ENCODE measurements at regions not wholly inside any gene's neighbourhood (a gene's known extent, or its start where the extent isn't known, plus 50 kb on each side); places are given as distances from the start of the nearest gene placed in this dataset.

GRCh38 chr11:70834984-70835560, 417.3 kb downstream of the SHANK2 start:
- POLR2A ChIA-PET: no interaction called here
- H3K27ac Mint-ChIP-seq: no peak overlapping the region

GRCh38 chr11:70836071-70836470, 416.3 kb downstream of the SHANK2 start:
- H3K4me1 Mint-ChIP-seq: no peaks in the 10 kb centered on the region
- TF ChIP-seq CTCF (IDR thresholded peaks at IDR 0.05): no peak
- no peaks in the 10 kb centered on the region for H3K27me3 Mint-ChIP-seq
- ATAC-seq (ENCODE audit: low read depth): no peak
- no peak overlapping the region for H3K27ac Mint-ChIP-seq
- H3K9me3 Mint-ChIP-seq: peaks cover 4% of the 10 kb centered on the region
- intact Hi-C loops (cut with micrococcal nuclease): no loop called here
- no peak overlapping the region for H3K4me3 Mint-ChIP-seq
- ChIA-PET POLR2A (no interaction called here), CTCF (no interaction called here)
- DNase-seq: no peak
- H3K36me3 Mint-ChIP-seq (ENCODE audit: low read depth): no peaks in the 10 kb centered on the region

More at GRCh38 chr11:70834984-70835560, 417.3 kb downstream of the SHANK2 start:
- Mint-ChIP-seq H3K27me3 (no peaks in the 10 kb centered on the region), H3K4me3 (no peak overlapping the region), H3K4me1 (no peaks in the 10 kb centered on the region), H3K36me3 (ENCODE audit: low read depth) (no peaks in the 10 kb centered on the region), H3K9me3 (peaks cover 4% of the 10 kb centered on the region)
- intact Hi-C loops (cut with micrococcal nuclease): no loop called here
- DNase-seq: no peak
- CTCF ChIA-PET: no interaction called here
- no peak for TF ChIP-seq CTCF (IDR thresholded peaks at IDR 0.05)
- no peak for ATAC-seq (ENCODE audit: low read depth)

GRCh38 chr11:70838198-70838597, 414.2 kb downstream of the SHANK2 start:
- Mint-ChIP-seq H3K36me3 (ENCODE audit: low read depth) (no peaks in the 10 kb centered on the region), H3K27ac (no peak overlapping the region), H3K27me3 (no peaks in the 10 kb centered on the region), H3K4me3 (no peak overlapping the region), H3K9me3 (peaks cover 4% of the 10 kb centered on the region), H3K4me1 (no peaks in the 10 kb centered on the region)
- DNase-seq (no peak), ATAC-seq (ENCODE audit: low read depth) (no peak)
- TF ChIP-seq CTCF (IDR thresholded peaks at IDR 0.05): no peak
- ChIA-PET CTCF (no interaction called here), POLR2A (no interaction called here)
- intact Hi-C loops (cut with micrococcal nuclease): no loop called here

- Mint-ChIP-seq H3K27me3 (no peaks in the 10 kb centered on the region), H3K9me3 (peaks cover 4% of the 10 kb centered on the region), H3K36me3 (ENCODE audit: low read depth) (no peaks in the 10 kb centered on the region), H3K4me1 (no peaks in the 10 kb centered on the region), H3K27ac (no peak overlapping the region), H3K4me3 (no peak overlapping the region)
- DNase-seq (no peak), ATAC-seq (ENCODE audit: low read depth) (no peak)
- POLR2A ChIA-PET: no interaction called here
- intact Hi-C loops (cut with micrococcal nuclease): no loop called here
- no peak for TF ChIP-seq CTCF (IDR thresholded peaks at IDR 0.05)
- CTCF ChIA-PET: no interaction called here
Measured at GRCh38 chr11:70839851-70840250, 412.5 kb downstream of the SHANK2 start.

GRCh38 chr11:70841264-70841663, 411.1 kb downstream of the SHANK2 start:
- Mint-ChIP-seq H3K27me3 (no peaks in the 10 kb centered on the region), H3K4me3 (no peak overlapping the region), H3K9me3 (peaks cover 4% of the 10 kb centered on the region), H3K27ac (no peak overlapping the region), H3K36me3 (ENCODE audit: low read depth) (no peaks in the 10 kb centered on the region), H3K4me1 (no peaks in the 10 kb centered on the region)
- CTCF ChIA-PET: no interaction called here
- no peak for TF ChIP-seq CTCF (IDR thresholded peaks at IDR 0.05)
- no peak for ATAC-seq (ENCODE audit: low read depth)
- DNase-seq: no peak
- POLR2A ChIA-PET: no interaction called here
- intact Hi-C loops (cut with micrococcal nuclease): no loop called here
